Kidney epithelial cell (primary cell): ENCODE measurements at regions not wholly inside any gene's neighbourhood (a gene's known extent, or its start where the extent isn't known, plus 50 kb on each side); places are given as distances from the start of the nearest gene placed in this dataset.

Experiments
- DNase-seq: peaks from one replicate; pipeline ENCODE4 v3.0.0-alpha.2; 2010; ENCODE audit warnings: low read depth
- H3K27me3 ChIP-seq: 2 replicates; pipeline ENCODE4 v1.6.0; 2011; ENCODE audit warnings: low read length; ENCODE audit not compliant: control insufficient read depth, insufficient read depth
- H3K36me3 ChIP-seq: 2 replicates; pipeline ENCODE4 v1.5.1; 2011; ENCODE audit warnings: low read length; ENCODE audit not compliant: control insufficient read depth, insufficient read depth
- H3K4me3 ChIP-seq: 2 replicates; pipeline ENCODE4 v1.5.1; 2011; ENCODE audit warnings: low read depth, mild to moderate bottlenecking, control low read depth, low read length
- CTCF ChIP-seq: IDR thresholded peaks from 2 replicates; pipeline ENCODE4 v1.5.1; 2011; ENCODE audit warnings: mild to moderate bottlenecking, moderate library complexity, low read length, control low read depth, inconsistent platforms; ENCODE audit not compliant: insufficient read depth, poor library complexity, severe bottlenecking

GRCh38 chr12:74899031-74899829, 310.4 kb downstream of the KCNC2 start:
- Histone ChIP-seq H3K36me3 (no peaks in the 10 kb centered on the region), H3K27me3 (no peaks in the 10 kb centered on the region), H3K4me3 (no peak overlapping the region)
- no peak for DNase-seq
- no peak for TF ChIP-seq CTCF

- no peak for TF ChIP-seq CTCF
These were observed 309.4 kb downstream of the KCNC2 start for GRCh38 chr12:74900232-74900631.

GRCh38 chr12:74903522-74903921, 306.1 kb downstream of the KCNC2 start:
- peak; percentile 45 for TF ChIP-seq CTCF
- peak; percentile 18 for DNase-seq
- Histone ChIP-seq H3K27me3 (no peaks in the 10 kb centered on the region), H3K4me3 (no peak overlapping the region), H3K36me3 (no peaks in the 10 kb centered on the region)

More at GRCh38 chr12:74900232-74900631, 309.4 kb downstream of the KCNC2 start:
- Histone ChIP-seq H3K4me3 (no peak overlapping the region), H3K27me3 (no peaks in the 10 kb centered on the region), H3K36me3 (no peaks in the 10 kb centered on the region)
- DNase-seq = no peak

GRCh38 chr12:74906224-74906623, 303.4 kb downstream of the KCNC2 start:
- DNase-seq = no peak
- TF ChIP-seq CTCF = no peak
- no peak overlapping the region for H3K4me3 ChIP-seq
- no peaks in the 10 kb centered on the region for H3K36me3 ChIP-seq
- H3K27me3 ChIP-seq = no peaks in the 10 kb centered on the region

GRCh38 chr12:74910831-74911230, 298.8 kb downstream of the KCNC2 start:
- Histone ChIP-seq H3K4me3 (no peak overlapping the region), H3K36me3 (no peaks in the 10 kb centered on the region), H3K27me3 (no peaks in the 10 kb centered on the region)
- no peak for DNase-seq
- TF ChIP-seq CTCF = no peak

GRCh38 chr12:74914378-74914777, 295.3 kb downstream of the KCNC2 start:
- no peak for DNase-seq
- H3K36me3 ChIP-seq = no peaks in the 10 kb centered on the region
- TF ChIP-seq CTCF = no peak
- no peak overlapping the region for H3K4me3 ChIP-seq
- H3K27me3 ChIP-seq = no peaks in the 10 kb centered on the region
